Activated CD8-positive, alpha-beta memory T cell treated with anti-CD3 and anti-CD28 coated beads for 48 hours (primary cell): ENCODE measurements at regions not wholly inside any gene's neighbourhood (a gene's known extent, or its start where the extent isn't known, plus 50 kb on each side); places are given as distances from the start of the nearest gene placed in this dataset.
"Not testable (repeated sequence)": the region's sequence is repeated elsewhere in the genome, so short reads cannot be mapped to it uniquely, and the experiment has no call there.

Experiments
- DNase-seq, 3 experiments: peaks; one replicate each; pipeline ENCODE4 v3.0.0-alpha.2; 2020; ENCODE audit warnings: low read depth in 2 of 3, low spot score in 2 of 3

DNA sequence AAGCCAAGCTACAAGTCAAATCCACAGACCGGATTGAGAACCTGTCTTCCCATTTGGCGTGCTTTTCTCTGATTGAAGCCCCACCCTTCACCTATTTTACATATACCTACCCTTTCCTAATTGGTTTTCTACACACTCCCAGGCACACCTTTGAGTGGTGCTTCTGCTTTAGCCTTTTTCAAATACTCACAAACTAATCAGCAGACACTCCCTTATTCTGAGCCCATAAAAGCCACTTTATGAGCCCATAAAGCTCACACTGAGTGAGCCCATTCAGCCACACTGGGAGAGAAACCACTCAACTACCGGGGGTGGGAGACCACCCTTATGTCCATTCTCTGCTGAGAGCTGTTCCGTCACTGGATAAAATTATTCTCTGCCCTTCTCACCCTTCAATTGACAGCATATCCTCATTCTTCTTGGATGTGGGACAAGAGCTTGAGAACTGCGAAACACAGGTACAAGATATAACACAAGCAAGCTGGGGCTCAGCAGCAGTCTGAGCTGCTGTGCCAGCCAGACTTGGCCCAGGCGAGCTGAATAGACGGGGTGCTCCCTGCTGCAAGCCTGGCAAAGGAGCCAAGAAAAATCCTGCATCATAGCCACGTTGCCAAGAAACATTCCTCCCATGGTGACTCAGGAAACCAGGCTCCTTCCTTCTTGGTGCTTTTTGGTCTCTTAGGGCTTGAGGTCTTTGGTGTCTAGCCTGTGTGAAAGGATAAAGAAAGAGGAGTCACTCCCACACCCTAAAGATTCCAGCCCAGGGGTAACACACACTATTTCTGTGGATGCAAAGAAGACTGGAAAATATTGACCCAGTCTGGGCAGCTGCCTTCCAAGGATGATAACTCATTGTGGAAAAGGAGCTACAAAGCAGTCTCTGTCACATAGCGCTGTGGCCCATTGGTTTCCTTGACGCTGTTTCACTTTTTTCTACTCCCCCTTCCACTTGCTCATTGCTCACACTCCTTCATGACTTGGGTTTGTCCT lies 609.7 kb downstream of the MCTP2 start:
- no peak for DNase-seq

GRCh38 chr15:94843060-94843459 lies 611.7 kb downstream of the MCTP2 start:
- DNase-seq: no peak

DNA sequence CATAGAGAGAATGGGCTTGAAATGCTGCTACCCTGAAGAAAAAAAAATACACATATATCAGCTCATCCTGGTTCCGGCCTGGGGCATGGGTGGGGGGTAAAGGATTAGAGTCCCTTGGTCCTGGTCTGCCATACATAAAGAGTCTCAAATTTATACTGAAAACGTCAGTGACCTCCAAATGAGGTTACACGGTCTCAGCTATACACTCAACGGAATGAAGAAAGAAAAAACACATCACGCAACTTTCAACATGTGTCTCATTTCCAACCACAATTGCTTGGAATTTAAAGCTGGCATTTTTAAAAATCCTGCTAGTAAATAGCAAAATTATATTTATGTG lies 612.8 kb downstream of the MCTP2 start:
- no peak for DNase-seq

GRCh38 chr15:94844538-94845389 lies 613.4 kb downstream of the MCTP2 start:
- DNase-seq: no peak

DNA sequence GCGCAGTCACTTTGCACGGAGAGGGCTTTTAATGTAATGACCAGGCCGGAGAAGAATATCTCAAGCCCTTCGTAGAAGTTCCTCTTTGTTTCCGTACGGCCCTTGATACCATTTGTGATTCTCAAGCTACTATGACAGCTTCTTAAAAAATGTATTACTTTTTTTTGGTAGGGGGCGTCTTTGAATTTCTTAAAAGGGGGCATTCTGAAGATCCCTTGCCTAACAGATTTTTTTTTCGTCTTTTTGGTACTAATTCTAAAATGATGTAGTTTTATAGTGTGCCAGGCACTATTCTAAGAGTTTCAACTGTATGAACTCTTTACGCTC lies 614.0 kb downstream of the MCTP2 start:
- DNase-seq: no peak

DNA sequence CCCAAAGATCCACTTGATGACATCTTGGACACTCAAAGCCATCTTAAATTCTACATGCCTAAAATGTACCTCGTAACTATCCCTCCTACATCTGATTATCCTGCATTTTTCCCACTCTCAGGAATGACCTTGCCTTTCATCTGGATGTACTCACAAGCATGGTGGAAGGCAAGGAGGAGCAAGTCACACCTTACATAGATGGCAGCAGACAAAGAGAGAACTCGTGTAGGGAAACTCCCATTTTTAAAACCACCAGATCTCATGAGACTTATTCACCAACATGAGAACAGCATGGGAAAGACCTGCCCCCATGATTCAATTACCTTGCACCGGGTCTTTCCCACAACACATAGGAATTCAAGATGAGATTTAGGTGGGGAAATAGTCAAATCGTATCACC lies 616.0 kb downstream of the MCTP2 start:
- no peak for DNase-seq

- DNase-seq: no peak
Measured at GRCh38 chr15:94848054-94848453, 616.7 kb downstream of the MCTP2 start.

DNA sequence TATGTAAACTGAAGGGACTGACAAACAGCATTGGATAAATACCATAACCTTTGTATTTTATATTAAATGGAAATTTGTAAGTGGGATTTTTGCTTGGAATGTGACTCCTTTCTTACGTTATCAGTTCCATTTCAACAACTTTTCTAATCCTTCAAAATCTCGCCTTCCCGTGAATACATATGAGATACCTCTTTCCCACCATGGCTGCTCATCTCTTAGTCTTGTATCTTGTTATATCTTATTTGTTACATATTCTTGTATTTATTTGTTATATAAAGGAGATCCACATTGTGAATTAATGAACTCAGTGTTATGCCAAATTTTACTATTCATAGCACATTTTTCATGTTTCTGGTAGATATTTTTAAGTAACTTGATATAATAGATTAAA lies 623.7 kb downstream of the MCTP2 start:
- no peak for DNase-seq

DNA sequence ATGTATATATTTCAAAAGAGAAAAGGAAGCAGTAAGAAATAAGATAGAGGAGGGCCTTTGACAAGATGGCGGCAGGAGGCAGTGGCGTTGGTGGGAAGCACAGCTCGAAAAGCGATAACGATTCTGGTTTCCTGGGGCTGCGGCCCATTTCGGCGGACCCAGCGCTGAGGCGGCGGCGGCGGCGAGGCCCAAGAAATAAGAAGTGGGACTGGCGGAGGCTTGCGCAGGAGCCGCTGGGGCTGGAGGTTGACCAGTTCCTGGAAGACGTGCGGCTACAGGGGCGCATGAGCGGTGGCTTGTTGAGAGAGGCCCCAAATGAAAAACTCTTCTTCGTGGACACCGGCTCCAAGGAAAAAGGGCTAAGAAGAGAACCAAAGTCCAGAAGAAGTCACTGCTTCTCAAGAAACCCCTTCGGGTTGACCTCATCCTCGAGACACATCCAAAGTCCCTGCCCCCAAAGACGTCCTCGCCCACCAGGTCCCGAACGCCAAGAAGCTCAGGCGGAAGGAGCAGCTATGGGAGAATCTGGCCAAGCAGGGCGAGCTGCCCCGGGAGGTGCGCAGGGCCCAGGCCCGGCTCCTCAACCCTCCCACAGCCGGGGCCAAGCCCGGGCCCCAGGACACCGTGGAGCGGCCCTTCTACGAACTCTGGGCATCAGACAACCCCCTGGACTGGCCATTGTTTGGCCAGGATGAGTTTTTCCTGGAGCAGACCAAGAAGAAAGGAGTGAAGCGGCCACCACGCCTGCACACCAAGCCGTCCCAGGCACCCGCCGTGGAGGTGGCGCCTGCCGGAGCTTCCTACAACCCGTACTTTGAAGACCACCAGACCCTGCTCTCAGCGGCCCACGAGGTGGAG lies 624.3 kb downstream of the MCTP2 start:
- DNase-seq: no peak

GRCh38 chr15:94856267-94856854 lies 625.0 kb downstream of the MCTP2 start:
- no peak for DNase-seq

DNA sequence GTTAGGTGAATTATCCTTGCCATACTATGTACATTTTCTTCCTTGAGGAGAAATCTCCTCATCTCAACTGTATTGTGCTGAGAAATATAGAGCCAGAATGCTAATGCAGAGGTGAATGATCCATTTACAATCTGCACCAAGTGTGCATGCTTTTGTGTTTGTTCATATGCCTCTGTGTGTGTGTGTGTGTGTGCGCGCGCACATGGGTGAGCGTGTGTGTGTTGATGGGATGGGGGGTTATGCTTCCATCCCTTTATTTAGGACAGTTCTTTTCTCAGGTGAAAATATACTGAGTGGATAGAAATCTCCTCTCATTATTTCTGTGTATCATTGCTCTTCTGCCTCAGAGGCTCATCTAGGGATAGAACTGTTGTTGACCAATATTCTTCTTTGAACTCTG lies 626.1 kb downstream of the MCTP2 start:
- no peak for DNase-seq

DNA sequence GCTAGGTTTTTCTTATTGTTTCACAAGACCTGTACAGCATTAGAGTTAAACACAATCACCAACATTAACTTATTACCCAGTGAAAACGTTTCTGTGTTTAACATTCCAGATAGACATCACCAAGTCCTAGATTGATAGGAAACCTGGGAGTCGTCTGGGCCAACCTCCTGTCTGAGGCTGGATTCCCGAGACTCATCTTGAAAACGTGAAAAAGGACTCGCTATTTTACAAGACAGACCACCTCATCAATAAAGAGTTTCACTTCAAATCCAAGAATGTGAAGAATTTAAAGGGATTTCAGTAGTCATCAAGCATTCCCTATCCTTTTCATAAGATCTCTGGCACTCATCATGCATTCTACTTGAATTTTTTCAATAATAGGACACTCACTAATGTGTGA lies 626.6 kb downstream of the MCTP2 start:
- DNase-seq: no peak

DNA sequence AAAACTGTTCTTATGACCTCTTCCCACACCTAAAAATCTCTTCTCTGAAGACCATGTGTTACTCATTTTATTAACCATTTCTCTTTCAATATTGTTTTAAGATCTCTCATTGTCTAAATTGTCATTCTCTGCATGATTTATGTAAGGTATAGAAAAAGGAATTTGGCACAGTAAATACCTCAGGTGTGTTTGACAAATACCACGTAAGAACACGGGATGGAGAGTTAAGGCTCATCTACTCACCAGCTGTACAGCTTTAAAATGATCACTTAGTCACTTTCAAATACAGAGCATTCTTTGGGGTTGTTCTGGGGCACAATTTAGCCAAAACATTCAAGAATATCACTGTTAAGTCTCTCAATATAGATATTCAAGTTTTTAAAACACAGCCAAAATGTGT lies 627.1 kb downstream of the MCTP2 start:
- DNase-seq: no peak

DNA sequence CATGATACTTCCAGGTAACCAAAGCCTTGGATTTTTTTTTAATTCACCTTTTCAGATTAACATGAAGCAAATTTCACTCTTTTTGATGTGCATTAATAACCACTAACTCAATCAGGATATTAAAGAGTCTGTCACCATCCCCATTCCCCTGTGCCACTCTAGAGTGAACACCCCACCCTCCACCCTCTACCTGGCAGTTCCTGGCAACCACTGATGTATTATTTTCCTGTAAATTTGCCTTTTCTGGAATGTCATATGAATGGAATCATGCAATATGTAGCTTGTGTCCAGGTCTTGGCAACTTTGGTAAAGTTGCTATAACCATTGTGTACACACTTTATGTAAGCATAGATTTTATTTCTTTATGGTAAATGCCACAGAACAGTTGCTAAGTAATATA lies 627.6 kb downstream of the MCTP2 start:
- DNase-seq: no peak

DNA sequence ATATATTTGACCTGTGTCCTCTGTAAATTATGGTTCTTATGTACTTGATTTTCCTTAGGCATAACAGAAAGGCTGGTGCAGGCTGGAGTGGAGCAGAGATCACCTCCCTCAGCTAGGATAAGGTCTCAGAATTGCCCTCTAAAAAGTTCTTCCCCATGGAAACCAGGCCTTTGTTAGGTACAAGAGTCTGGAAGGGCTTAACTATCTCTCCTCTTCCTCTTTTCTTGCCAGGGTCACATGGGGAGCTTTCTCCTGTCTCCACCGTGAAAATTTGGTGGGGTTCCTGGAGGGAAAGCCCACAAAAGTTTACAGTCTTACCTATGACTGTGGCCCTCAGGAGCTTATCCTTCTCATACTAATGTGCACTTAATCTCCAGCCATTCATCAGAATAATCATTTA lies 633.2 kb downstream of the MCTP2 start:
- DNase-seq: no peak

- DNase-seq: not testable (repeated sequence)
Measured at GRCh38 chr15:94868265-94868664, 636.9 kb downstream of the MCTP2 start.

DNA sequence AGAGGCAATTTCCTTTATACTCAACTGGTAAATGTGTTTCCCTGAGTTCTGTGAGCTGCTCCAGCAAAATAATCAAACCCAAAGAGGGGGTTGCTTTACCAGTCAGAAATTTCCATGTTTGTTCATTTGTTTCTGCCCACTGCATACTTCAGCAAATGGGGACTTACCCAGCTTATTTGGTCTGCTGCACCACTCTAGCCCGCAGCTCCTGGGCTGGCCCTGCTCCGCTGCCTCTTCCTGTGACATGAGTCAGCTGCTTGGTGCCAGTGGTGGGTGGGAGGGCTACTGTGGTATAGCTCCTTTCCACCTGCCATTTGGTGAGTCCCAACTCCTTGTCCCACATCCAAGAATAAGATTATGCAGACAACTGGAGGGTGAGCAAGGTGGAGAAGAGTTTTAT lies 644.2 kb downstream of the MCTP2 start:
- DNase-seq: no peak

GRCh38 chr15:94877833-94878232 lies 646.5 kb downstream of the MCTP2 start:
- no peak for DNase-seq

- DNase-seq: no peak
Measured at GRCh38 chr15:94882071-94882712, 650.8 kb downstream of the MCTP2 start.

DNA sequence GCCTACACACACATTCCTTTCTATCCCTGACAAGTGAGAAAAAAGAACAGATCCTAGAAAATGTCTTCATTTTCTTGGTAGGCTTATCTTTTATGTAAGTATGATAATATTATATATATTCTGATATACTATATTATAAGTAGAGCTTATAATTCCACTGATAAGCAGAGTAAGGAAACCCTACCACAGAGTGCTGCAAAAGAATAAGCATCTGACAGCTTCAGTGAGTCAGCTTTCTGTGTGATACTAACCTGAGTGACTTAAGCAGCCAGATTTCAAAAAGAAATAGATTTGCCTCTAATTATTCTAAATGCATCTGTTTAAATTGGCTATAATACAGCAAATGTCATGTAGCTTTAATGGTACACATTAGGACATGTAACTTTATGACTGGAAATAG lies 656.0 kb downstream of the MCTP2 start:
- DNase-seq: no peak

DNA sequence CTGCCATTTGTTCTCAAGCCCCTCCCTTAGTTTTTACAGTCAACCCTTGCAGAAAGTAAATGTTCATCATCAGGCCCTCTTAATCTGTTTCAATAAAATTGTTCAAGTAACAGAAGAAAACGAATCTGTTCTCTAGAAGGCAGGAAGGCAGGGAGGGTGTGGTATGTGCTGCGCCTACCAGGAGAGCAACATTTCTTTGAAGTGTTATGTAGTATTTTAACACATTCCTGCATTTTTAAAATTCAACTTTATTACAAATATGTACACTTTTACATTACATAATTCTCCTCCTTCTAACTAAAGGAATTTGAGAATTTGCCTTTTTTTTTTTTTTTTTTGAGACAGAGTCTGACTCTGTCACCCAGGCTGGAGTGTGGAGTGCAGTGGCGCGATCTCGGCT lies 657.8 kb downstream of the MCTP2 start:
- no peak for DNase-seq
